ENCODE measurements at regions not wholly inside any gene's neighbourhood (a gene's known extent, or its start where the extent isn't known, plus 50 kb on each side); places are given as distances from the start of the nearest gene placed in this dataset.

DNA sequence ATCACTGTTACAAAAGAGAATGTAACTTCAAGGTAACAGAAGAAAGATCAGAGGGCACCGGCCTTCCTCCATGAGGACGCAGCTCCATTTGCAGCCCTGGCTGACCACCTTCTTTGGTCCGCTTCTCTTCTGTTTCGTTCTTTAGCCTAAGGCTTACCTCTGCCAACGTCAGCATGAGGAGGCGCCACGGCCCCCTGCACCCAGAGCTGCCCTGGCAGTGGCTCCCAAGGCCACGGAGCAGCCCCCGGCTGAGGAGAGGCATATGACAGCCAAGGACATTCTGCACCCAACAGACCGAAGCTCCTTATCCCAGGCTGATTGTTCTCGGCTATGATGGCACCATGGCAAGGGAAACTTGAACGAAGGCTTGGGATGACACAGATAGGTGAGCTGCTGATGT, 250.3 kb downstream of the TOMM20 start:
- DNase-seq (ENCODE audit: low spot score), result no peak

DNA sequence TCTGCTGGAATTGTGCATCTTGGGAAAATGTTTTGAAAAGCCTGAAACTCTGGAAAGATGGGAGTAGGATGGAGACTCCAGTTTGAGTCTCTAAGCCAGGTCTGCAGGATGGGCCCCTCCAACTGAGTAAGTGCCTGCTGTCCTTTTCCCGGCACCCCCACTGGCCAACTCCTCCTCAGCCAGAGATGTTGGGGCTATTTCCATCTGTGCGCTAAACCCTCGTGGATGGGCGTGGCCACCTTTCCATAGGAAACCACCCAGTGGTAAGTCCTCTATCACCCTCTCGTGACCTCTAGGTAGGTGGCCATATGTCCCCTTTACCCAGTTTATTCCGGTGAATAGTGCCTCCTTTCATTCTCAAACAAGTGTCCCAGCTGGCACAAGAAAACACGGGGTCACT, 250.9 kb downstream of the TOMM20 start:
- no peak for DNase-seq (ENCODE audit: low spot score)

DNA sequence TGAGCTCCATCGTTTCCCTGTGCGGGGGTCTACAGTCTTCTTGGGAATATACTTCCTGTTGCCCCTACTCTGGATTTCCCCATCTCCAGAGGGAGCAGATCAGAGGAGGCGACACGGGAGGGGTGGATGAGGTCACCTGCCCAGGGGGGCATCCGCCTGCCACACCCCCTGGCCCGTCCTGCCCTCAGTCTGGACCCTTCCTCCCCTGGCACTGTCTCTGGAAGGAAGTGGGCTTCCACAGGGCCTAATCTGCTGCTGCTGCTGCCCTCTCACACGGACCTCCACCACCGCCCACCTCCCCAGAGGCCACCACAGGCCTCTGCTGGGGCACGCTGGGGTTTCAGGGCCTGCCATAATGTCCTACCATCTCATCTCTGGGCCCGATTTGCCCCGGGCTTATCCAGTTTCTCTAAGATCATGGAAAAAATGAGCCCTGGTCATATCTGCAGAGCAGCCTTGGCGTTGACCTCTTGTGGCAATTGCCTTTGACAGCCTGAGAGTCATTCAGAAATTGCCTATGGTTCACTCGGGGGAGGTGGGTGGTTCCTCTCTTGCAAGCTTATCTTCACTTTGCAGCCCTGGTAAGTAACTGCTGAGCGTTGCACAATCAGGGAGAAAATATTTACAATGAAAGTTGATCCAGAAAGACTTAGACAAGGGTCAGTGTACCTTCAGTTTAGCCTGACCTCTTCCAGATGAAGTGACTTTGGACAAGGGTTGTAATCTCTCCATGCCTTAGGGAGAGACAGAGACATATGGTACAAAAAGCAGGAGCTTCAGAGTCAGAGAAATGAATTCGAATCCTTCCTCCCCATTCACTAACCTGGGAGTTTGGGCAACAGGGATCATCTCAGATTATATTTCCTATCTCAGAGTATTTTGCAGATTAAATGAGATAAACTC, 252.4 kb downstream of the TOMM20 start:
- DNase-seq (ENCODE audit: low spot score), result no peak

DNA sequence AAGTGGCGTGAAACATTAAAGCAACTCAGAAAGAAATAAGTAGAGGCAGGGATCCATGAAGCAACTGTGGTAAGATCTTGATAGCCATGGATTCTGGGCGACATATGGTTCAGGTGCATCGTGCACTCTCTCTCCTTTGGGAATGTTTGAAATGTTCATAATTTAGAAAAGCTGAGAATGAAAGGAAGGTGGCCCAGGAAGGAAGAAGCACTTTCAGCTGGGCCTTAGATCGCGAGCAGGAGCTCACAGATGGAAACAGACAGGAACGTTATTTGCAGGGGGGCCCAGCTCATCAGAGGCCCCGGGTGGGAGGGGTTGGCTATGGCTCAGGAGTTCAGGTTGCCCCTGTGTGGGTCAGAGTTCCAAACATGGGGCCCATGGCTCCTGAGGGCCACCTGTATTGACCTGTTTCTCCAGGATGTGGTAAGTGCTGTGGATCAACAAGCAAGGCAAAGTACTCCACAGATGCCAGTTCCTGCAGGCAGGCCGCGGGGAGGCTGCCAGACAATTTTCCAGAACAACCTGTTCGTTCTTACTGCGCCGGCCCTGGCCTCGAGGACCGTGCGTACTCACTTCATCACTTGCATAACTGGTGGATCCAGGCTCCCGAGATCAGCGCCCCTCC, 253.2 kb downstream of the TOMM20 start:
- DNase-seq (ENCODE audit: low spot score), result no peak

DNA sequence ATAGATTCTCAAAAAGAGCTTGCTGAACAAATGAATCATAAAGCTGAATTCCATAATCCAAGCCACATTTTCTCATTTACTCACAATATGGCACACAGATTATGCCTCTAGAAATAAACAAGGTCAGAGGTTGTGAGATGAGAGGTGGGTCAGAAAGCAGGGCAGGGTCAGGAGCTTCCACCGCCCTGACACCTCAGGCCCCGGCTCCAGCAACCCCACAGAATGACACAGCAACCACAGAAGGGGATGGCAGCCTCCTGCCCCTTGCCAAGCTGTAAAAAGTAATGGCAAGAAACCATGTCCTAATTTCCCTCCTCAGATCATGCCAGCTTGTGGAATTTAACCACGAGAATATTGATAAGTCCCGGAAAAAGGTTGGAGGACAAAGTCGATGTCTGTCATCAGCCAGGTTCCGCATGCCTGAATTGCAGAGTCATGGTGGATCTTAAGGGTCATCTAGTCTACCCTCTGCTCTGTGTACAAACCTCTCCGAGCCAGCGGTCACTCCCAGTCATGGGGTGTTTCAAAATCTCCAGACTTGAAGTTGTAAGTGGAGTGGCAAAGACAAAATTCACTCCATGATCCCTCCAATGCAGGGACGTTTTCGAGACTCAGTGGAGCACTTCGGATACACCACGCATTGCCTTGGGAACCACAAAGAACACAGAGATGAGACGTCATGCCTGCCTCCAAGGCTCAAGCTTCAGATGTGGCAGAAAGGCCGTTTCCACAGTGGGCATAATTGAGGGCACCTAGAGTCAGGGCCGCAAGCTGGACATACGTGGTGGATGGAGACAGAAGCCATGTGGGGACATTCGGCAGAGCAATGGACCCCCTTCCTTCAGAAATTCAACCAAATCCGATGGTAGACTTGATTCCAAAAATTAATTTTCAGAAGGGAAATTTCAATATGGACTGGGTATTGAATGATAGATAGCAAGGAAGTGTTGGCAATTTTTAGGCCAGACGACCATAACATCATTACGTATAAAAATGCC, 254.0 kb downstream of the TOMM20 start:
- no peak for DNase-seq (ENCODE audit: low spot score)

DNA sequence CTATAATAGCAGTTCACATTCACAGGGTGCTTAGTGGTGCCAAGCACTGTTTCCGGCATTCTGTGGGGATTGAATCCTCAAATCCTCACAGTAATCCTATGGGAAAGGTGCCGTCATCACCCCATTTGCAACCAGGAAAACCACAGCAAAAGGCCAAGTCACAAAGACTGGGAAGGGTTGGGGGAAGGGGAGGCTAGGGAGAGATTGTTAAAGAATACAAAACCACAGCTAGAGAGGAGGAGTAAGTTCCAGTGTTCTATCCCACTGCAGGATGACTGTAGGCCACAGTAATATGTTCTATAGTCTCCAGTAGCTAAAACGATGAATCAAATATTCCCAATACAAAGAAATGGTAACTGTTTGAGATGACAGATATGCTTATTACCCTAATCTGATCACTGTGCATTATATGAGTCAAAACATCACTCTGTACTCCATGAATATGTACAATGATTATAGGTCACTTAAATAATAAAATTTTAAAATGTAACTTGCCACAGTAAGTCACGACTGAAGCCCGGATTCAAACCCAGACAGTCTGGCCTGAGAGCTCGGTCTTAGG, 256.8 kb downstream of the TOMM20 start:
- DNase-seq (ENCODE audit: low spot score), result no peak

DNA sequence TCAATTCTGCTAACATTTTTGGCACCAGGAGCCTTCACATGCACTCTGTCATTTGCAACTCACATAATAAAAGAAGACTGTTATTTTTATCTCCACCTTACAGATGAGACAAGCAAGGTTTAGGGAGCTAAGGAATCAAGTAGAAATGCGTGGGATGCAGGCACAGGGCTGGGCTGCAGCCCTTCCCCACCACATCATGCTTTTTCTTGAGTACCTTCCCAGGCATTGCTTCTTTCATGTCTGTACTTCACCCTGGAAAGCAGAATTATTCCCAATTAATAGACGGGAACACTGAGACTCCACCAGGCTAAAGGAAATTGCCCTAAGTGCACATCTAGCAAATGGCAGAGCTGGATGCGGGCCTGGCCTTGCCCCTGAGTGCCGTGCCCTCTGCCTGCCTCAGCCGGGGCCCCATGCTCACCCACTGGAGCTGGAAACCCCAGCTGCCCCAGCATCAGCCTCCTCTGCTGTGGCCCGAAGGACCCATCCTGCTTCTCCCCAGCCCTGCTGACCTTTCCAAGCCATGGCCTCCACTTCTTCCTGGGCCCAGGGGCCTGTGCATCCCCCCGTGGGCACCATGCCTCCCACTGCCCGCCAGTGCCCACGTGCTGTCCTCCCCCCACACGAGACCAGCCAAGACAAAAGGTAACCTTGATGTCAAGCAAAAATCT, 257.5 kb downstream of the TOMM20 start:
- no peak for DNase-seq (ENCODE audit: low spot score)

DNA sequence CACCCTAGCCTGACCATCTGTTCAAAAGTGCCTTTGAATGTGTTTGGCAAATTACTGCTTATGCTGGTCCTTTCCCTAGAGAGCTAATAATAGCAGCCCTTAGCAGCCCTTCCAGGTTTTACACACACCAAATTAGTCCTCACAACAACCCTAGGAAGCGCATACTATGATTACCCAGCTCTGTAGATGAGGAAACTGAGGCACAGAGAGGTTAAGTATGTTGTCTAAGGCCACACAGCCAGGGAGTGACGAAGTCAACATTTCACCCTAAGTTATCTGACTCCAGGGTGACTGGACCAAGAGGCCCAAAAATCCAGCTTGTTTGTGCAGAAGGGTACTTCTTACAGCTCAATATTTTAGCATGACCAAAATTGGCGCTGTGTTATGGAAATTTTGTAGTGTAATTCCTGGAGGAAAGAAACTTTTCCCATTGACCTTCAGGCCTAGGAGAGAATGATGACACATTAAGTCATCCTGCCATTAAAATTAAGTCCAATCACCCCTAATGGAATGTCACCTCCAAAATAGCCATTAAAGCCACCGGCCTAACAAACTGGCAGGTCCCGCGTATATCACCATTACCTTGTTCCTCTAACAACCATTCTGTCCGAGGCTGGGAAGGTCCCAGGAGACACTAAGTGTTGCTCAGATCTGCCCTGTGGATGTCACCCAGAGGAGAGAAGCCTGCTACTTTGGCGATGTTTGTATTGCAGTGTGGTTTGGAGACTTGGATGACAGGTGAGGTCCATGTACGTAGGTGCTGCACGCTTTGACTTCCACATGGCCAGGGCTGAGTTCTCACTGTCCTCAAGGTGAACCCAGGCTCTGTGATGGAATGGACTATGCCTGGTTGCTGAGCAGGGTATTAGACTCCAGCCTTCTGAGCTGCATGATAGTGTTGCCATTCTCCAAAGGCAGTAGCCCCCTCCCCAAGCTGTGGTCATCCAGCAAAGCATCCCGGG, 258.3 kb downstream of the TOMM20 start:
- DNase-seq (ENCODE audit: low spot score), result no peak

DNA sequence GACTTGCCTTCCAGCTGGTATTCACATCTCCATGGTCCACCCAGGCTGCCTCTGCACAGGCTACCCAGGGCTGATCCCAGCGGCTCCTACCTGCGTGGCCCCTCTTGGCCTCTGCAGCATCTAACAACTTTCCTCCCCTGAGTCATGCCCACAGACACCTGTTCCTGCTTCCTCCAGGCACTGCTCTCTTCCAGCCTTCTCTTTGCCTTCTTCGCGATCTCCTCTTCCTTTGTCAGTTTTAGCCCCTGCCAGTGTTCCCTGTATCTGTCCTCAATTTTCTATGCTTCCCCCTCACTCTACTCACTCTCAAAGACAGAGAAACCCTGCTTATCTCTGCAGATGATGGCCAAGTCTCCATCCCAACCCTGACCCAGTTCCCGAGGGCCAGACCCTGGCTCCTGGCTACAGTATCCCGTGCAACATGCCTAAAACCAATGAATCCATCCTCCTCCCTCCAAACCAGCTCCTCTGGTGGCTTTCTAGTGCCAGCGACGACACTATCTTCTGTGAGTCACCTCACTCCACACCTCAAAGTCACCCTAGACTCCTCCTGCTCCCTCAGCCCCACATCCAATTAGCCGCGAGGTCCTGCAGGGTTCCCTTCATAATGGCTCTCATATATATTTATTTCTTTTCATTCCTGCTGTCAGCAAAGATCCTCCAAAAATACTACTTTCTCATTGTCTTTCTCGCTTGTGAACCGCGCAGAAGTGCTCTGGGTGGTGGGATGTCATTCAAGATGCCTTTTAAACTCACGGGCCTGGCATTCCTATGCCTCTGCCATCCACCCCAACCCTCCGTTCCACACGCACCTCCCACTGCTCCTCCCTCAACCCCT, 259.2 kb downstream of the TOMM20 start:
- no peak for DNase-seq (ENCODE audit: low spot score)

DNA sequence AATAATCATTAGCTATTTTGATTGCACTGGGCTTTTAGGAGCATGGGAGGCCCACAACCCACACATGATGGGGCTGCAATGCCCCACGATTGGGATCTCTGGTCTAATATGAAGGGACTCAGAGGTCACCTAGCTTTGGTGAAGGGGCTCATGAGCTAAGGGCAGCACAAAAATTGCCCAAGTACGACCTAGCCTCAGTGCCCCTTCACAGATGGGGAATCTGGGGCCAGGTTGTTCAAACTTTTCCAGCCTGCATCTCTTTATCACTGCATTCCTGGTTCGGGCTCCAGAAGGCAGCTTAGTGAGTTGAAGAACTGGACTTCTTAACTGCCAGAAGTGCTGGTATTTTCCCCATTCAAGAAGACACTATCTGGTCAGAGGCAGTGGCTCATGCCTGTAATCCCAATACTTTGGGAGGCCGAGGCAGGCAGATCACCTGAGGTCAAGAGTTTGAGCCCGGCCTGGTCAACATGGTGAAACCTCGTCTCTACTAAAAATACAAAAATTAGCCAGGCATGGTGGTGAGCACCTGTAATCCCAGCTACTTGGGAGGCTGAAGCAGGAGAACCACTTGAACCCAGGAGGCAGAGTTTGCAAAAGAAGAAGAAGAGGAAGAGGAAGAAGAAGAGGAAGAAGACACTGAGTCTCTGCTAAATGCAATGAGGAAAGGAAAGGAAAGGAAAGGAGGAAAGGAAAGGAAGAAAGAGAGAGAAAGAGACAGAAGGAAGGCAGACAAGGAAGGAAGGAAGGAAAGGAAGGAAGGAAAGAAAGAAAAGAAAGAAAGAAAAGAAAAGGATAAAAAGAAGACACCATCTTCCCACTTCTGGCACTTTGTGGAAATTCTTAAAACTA, 258.5 kb upstream of the IRF2BP2 start:
- no peak for DNase-seq (ENCODE audit: low spot score)

DNA sequence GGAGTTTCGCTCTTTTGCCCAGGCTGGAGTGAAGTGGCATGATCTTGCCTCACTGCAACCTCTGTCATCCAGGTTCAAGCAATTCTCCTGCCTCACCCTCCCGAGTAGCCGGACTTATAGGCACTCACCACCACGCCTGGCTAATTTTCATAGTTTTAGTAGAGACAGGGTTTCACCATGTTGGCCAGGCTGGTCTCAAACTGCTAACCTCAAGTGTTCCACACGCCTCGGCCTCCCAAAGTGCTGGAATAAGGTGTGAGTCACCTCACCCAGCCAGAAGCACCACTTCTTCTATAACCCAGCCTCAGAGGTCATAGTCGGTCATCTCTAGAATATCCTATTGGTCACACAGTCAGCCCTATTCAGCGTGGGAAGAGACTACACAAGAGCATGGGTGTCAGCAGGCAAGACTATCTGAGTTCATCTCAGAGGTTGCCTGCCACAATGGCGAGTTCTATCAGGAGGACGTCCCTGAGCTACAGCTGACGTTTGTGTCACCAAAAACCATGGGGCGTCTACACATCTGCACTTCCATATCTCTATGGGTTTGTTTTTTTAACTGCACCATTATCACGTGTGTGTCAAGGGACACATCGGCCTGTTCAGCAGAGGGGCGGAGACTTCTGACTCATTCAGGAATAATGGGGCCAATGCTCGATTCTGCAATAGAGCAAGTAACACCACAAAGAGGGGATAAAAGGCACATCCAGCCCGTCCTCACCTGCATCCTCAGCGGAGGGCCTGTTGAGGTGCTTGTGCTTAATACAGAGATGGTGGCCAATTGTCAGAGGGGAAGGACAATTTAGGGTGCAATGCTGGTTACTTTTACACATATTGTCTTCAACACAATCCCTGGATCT, 256.3 kb upstream of the IRF2BP2 start:
- no peak for DNase-seq (ENCODE audit: low spot score)

DNA sequence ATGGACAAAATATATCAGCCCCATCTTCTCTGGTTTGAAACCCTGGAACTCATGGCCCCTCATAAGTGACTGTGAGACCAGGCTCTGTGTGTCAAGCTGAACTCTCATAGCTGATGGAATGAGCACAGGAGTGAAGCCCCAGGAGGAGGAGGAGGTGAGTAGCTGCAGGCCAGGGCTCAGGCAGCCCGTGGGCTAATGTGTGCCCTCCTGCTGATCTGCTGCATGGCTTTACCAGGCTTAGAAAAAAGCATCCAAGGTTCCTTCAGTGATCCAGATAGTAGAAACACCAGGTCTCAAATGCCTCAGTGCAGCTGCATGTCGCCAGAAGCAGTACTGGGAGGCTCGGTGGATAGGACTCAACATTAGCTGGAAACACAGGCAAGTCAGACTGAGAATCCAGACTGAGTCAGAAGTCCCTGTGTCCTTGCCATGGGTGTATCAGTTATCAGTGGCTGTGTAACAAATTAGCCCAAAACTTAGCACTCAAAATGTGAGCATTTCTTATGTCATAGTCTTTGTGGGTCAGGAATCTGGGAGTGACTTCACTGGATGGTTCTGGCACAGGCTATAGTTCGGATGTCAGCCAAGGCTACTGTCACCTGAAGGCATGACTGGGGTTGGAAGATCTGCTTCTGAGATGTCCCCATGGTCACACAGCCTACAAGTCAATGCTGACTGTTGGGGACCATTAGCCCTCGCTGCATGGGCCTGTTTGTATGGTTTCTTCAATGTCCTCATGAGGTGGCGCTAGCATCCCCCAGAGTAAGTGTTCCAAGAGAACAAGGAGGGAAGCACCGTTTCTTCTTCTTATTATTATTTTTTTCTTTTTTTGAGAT, 255.4 kb upstream of the IRF2BP2 start:
- no peak for DNase-seq (ENCODE audit: low spot score)

DNA sequence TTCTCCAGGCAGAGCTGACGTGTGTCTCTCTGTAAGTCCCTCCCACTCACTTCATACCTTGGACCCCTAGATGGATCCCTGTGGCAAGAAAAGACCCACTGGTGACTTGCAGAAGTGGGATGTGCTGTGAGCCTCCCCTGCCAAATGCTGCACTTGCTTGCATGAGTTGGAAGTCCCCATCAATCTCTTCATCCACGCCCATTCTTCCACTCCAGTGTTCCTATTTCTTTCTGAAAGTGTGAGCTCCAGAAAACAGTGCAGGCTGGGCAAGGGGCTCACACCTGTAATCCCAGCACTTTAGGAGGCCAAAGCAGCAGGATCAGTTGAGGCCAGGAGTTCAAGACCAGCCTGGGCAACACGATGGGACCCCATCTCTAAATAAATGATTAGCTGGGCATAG, 254.1 kb upstream of the IRF2BP2 start:
- DNase-seq (ENCODE audit: low spot score), result no peak

DNA sequence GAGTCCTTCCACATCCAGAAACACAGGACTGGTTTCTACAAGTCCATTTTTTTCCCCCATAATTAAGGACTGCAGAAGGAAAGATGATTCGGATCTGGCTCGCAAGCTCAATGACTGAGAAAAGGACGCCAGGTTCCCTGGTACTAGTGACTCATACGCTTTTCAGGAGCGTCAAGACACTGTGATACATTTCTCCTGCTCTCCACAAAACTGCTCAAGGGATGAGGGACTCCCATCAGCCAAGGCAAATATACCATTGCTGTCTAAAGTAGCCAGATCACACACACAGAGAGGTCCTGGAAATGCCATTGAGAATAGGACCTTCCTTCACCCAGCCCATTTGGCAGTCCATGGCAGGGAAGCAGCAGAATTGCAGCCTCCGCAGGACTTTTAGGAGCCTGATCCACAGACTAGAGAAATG, 253.6 kb upstream of the IRF2BP2 start:
- DNase-seq (ENCODE audit: low spot score), result no peak

DNA sequence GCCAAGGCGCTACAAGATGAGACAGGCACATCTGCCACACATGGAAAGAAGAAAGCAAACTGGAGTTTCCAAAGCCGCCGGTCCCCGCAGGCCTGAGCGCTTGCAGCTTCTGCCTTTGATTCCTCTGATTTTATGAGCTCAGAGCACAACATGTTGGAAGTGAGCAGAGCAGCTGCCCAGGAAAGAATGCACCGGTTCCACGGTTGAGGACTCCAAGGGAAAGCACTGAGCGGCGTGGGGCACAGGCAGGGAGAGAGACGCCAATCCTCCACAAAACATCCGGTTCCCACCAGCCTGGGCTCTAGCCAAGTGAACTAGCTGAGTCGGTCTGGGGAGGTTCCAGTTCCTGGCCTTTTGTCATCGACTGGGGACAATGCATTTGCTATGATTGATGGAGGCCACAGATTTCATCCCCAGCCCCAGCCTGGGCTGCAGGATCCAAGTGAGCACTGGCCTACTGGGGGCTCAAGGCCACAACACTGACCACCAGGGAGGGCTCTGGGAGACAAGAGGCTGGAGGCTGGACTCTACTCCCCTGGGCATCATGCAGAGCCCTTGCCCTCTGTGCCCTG, 253.1 kb upstream of the IRF2BP2 start:
- DNase-seq (ENCODE audit: low spot score), result no peak

DNA sequence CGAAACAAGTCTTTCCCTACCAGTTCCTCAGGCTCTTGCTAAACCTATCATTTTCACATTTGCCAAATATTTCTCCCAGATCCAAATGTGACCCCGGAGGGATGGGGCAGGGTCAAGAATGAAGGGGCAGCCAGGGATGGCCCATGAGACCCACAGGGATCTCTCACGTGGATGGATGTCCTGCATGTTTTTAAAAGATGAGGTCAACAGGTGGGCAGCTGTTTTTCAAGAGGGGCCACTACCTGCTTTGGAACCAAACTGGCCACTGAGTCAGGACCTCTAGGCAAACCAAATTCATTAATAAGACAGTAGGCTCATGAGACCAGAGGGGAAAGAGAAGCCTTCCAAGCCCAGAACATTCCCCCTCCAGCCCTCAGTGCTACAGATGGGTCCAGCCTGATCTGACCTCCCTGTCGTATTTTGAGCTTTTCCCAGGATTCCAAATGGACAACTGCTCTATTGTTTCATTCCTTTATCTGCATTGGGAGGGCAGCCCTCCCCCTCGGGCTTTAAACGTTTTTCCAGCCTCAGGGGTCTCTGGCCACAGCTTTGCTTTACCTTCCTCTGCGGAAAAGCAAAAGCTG, 252.5 kb upstream of the IRF2BP2 start:
- no peak for DNase-seq (ENCODE audit: low spot score)

All from NAMALWA (cell line).